Nephron (organoid): ENCODE measurements at regions not wholly inside any gene's neighbourhood (a gene's known extent, or its start where the extent isn't known, plus 50 kb on each side); places are given as distances from the start of the nearest gene placed in this dataset.

Experiments
- H3K27ac Mint-ChIP-seq, 3 experiments: 2 replicates each; pipeline ENCODE4 v1.8.0; 2020; ENCODE audit warnings: mixed read lengths in 3 of 3, mild to moderate bottlenecking in 2 of 3, moderate library complexity in 1 of 3
- H3K27me3 Mint-ChIP-seq: 2 replicates; pipeline ENCODE4 v1.8.0; 2021; ENCODE audit warnings: low read depth, mild to moderate bottlenecking, moderate library complexity, mixed read lengths
- H3K36me3 Mint-ChIP-seq: 2 replicates; pipeline ENCODE4 v1.8.0; 2020; ENCODE audit warnings: low read depth, mixed read lengths
- H3K4me1 Mint-ChIP-seq: 2 replicates; pipeline ENCODE4 v1.8.0; 2020; ENCODE audit warnings: mixed read lengths
- H3K4me3 Mint-ChIP-seq, 3 experiments: 2 replicates each; pipeline ENCODE4 v1.8.0; 2020; ENCODE audit warnings: mild to moderate bottlenecking in 3 of 3, mixed read lengths in 3 of 3, moderate library complexity in 2 of 3
- H3K9me3 Mint-ChIP-seq: 2 replicates; pipeline ENCODE4 v1.8.0; 2020; ENCODE audit warnings: mixed read lengths
- TF ChIP-seq, protein P1 (sequence below), 3 experiments: fragments of 200-600 bp; sonication (generic); IDR thresholded peaks; one replicate each; pipeline ENCODE4 v1.5.0; 2021; ENCODE audit warnings: antibody characterized with exemption in 3 of 3; ENCODE audit not compliant: unreplicated experiment in 3 of 3

DNA sequence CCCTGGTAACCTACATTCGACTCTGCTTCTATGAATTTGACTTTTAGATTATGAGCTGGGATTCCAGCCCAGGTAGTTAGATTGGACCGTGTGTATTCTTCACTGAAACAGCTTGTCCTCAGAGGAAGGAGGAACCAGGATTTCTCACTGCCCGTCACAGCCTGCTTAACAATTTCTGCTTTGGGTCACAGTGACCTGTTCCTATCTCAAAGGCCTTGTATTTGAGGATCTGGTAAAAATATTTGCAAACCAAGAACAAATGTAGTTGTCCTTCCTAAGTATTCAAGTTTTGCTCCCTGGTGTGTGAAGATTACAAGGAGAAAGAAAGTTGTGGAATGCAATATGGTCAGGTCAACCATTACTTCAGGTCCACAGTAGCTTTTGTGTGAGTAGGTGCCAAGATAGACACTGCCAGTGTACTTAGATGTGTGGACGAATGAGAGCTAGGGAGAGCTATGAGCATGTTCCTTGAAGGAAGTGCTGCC, 55.1 kb downstream of the KIF4B start:
- H3K27ac Mint-ChIP-seq: no peak overlapping the region
- TF ChIP-seq, protein P1, sequence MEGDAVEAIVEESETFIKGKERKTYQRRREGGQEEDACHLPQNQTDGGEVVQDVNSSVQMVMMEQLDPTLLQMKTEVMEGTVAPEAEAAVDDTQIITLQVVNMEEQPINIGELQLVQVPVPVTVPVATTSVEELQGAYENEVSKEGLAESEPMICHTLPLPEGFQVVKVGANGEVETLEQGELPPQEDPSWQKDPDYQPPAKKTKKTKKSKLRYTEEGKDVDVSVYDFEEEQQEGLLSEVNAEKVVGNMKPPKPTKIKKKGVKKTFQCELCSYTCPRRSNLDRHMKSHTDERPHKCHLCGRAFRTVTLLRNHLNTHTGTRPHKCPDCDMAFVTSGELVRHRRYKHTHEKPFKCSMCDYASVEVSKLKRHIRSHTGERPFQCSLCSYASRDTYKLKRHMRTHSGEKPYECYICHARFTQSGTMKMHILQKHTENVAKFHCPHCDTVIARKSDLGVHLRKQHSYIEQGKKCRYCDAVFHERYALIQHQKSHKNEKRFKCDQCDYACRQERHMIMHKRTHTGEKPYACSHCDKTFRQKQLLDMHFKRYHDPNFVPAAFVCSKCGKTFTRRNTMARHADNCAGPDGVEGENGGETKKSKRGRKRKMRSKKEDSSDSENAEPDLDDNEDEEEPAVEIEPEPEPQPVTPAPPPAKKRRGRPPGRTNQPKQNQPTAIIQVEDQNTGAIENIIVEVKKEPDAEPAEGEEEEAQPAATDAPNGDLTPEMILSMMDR (IDR thresholded peaks at IDR 0.05; ENCODE audit: unreplicated experiment in 3 of 3): no peak

DNA sequence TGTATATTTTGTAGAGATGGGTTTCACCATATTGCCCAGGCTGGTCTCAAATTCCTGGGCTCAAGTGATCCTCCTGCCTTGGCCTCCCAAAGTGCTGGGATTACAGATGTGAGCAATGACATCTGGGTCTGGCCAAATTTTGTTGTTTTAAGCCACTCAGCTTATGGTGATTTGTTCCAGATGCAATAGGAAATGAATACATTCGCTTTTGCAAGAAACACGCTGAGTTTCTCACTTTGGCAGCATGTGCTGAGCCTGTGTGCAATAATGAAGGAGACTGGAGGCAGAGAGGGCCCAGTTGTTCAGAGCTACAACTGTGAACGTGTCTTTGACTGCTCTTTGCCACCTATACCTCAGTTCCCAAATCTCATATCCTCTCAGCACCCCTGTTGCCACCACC, 56.4 kb downstream of the KIF4B start:
- Mint-ChIP-seq H3K27ac (no peak overlapping the region), H3K4me1 (no peaks in the 10 kb centered on the region), H3K4me3 (no peak overlapping the region), H3K9me3 (no peaks in the 10 kb centered on the region), H3K36me3 (no peaks in the 10 kb centered on the region), H3K27me3 (peaks cover 15% of the 10 kb centered on the region)
- TF ChIP-seq, protein P1 (IDR thresholded peaks at IDR 0.05; ENCODE audit: unreplicated experiment in 3 of 3): no peak

More for the DNA sequence above, 55.1 kb downstream of the KIF4B start:
- Mint-ChIP-seq H3K4me1 (no peaks in the 10 kb centered on the region), H3K36me3 (no peaks in the 10 kb centered on the region), H3K27me3 (peaks cover 16% of the 10 kb centered on the region), H3K4me3 (no peak overlapping the region), H3K9me3 (no peaks in the 10 kb centered on the region)

DNA sequence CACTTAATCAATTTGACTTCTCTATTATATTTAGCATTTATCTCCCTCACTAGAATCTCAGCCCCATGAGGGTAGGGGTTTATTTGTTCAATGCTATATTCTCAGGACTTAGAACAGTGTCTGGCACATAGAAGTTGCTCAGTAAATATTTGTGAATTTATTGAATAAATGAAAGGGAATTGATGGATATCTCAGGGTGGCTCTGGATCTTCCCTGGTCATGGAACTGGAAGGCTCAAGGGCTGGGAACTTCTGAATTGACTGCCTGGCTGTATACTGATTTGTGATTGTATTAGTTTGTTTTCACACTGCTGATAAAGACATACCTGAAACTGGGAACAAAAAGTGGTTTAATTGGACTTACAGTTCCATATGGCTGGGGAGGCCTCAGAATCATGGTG, 57.2 kb downstream of the KIF4B start:
- H3K27me3 Mint-ChIP-seq: peaks cover 15% of the 10 kb centered on the region
- H3K9me3 Mint-ChIP-seq: no peaks in the 10 kb centered on the region
- H3K27ac Mint-ChIP-seq: no peak overlapping the region
- TF ChIP-seq, protein P1 (IDR thresholded peaks at IDR 0.05; ENCODE audit: unreplicated experiment in 3 of 3): no peak
- H3K4me1 Mint-ChIP-seq: no peaks in the 10 kb centered on the region
- H3K36me3 Mint-ChIP-seq: no peaks in the 10 kb centered on the region
- H3K4me3 Mint-ChIP-seq: no peak overlapping the region

DNA sequence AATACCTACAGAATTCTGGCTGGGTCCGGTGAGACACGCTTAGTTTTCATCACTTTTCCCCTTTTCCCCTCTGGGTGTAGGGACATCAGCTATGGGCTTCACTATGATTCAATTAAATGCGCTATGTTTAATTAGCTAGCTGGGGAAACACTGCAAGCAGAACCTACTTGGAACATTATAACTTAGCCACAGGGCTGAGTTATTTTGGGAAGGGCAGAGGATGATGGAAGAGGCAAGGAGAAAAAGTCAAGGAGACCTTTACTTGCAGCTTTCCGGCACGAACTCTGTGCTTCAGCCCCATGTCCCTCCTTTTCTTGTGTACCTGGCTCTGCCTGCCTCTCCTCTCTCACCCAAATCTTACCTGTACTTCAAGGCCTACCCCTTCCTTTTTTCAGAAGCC, 62.8 kb downstream of the KIF4B start:
- H3K4me3 Mint-ChIP-seq: no peak overlapping the region
- H3K4me1 Mint-ChIP-seq: peaks cover 4% of the 10 kb centered on the region
- TF ChIP-seq, protein P1 (IDR thresholded peaks at IDR 0.05; ENCODE audit: unreplicated experiment in 3 of 3): no peak
- H3K27ac Mint-ChIP-seq: no peak overlapping the region
- no peaks in the 10 kb centered on the region for H3K36me3 Mint-ChIP-seq
- peaks cover 34% of the 10 kb centered on the region for H3K27me3 Mint-ChIP-seq
- no peaks in the 10 kb centered on the region for H3K9me3 Mint-ChIP-seq

DNA sequence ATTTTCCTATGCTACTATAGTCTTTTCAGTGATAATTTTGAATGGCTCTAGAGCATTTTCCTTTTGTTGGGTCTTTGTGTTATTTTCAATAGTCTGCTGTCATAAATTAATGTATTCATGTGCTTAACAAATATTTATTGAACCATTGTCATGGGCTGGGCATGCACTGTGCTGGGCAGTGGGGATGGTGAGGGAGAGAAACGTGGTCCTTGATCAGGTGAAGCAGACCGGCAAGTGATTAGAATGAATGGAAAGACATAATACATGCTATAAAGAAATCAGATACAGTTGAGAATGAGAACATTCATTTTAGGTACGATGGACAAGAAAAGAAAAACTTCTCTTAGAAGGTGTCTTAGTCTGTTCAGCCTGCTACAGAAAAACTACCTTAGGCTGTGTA, 66.1 kb downstream of the KIF4B start:
- Mint-ChIP-seq H3K4me1 (peaks cover 4% of the 10 kb centered on the region), H3K36me3 (no peaks in the 10 kb centered on the region), H3K27ac (no peak overlapping the region), H3K4me3 (no peak overlapping the region), H3K9me3 (no peaks in the 10 kb centered on the region), H3K27me3 (peaks cover 35% of the 10 kb centered on the region)
- TF ChIP-seq, protein P1 (IDR thresholded peaks at IDR 0.05; ENCODE audit: unreplicated experiment in 3 of 3): no peak

DNA sequence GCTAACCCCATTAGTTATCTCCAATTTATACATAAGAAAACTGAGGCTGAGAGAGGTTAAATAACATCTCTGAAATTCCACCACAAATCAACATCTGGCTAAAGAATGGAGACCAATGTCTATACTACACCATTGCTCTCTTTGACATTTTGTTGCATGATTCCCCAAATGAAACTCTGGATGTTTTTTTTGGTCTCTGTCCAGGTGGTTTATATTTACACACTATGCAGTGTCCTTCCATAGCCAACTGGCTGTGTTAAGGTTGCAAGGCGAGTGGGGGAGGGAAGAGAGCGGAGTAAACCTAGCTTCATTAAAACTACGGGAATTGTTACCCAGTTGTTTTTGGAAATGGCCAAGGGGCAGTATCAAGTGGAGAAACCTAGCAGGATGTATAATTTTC, 67.2 kb downstream of the KIF4B start:
- Mint-ChIP-seq H3K27me3 (peaks cover 37% of the 10 kb centered on the region), H3K4me3 (no peak overlapping the region), H3K4me1 (peaks cover 8% of the 10 kb centered on the region), H3K27ac (no peak overlapping the region), H3K36me3 (no peaks in the 10 kb centered on the region), H3K9me3 (no peaks in the 10 kb centered on the region)
- TF ChIP-seq, protein P1 (IDR thresholded peaks at IDR 0.05; ENCODE audit: unreplicated experiment in 3 of 3): no peak
